Esophagus squamous epithelium (tissue), 4 donors: ENCODE measurements at regions not wholly inside any gene's neighbourhood (a gene's known extent, or its start where the extent isn't known, plus 50 kb on each side); places are given as distances from the start of the nearest gene placed in this dataset.

Experiments used
- POLR2A ChIP-seq, 4 donors: fragments of 450-650 bp; IDR thresholded peaks; one replicate each; pipeline ENCODE4 v1.6.1; 2017; ENCODE audit warnings: antibody characterized with exemption in 4 of 4, mild to moderate bottlenecking in 4 of 4, moderate library complexity in 3 of 4
- TF ChIP-seq, protein P1 (sequence below), 6 experiments: fragments of 450-650 bp in 4 of 6; fragments of 200-600 bp in 2 of 6; sonication (generic) in 2 of 6; IDR thresholded peaks; one replicate each; pipeline ENCODE4 v1.5.1; 2016 to 2019; ENCODE audit warnings: antibody characterized with exemption in 6 of 6, mild to moderate bottlenecking in 4 of 6, moderate library complexity in 4 of 6

GRCh38 chr4:136873555-136873954, 658.7 kb downstream of the PCDH18 start:
- TF ChIP-seq, protein P1, sequence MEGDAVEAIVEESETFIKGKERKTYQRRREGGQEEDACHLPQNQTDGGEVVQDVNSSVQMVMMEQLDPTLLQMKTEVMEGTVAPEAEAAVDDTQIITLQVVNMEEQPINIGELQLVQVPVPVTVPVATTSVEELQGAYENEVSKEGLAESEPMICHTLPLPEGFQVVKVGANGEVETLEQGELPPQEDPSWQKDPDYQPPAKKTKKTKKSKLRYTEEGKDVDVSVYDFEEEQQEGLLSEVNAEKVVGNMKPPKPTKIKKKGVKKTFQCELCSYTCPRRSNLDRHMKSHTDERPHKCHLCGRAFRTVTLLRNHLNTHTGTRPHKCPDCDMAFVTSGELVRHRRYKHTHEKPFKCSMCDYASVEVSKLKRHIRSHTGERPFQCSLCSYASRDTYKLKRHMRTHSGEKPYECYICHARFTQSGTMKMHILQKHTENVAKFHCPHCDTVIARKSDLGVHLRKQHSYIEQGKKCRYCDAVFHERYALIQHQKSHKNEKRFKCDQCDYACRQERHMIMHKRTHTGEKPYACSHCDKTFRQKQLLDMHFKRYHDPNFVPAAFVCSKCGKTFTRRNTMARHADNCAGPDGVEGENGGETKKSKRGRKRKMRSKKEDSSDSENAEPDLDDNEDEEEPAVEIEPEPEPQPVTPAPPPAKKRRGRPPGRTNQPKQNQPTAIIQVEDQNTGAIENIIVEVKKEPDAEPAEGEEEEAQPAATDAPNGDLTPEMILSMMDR (IDR thresholded peaks at IDR 0.05), result no peak
- TF ChIP-seq POLR2A (IDR thresholded peaks at IDR 0.05), result no peak
